GM23338 (cell line): ENCODE measurements at regions not wholly inside any gene's neighbourhood (a gene's known extent, or its start where the extent isn't known, plus 50 kb on each side); places are given as distances from the start of the nearest gene placed in this dataset.

Experiments used
- ATAC-seq: fragments of 200-7000 bp; cut with Tn5 transposase; 3 replicates; pipeline ENCODE4 v1.9.1; 2020
- DNase-seq: peaks from one replicate; pipeline ENCODE4 v3.0.0-alpha.2; 2015; ENCODE audit warnings: low spot score
- H2AFZ ChIP-seq: fragments of 200-600 bp; sonication (generic); 2 replicates; pipeline ENCODE4 v1.8.0; 2016; ENCODE audit warnings: antibody characterized with exemption, mild to moderate bottlenecking, moderate library complexity
- H3F3A ChIP-seq: fragments of 200-600 bp; sonication (generic); replicated peaks from 2 replicates; pipeline ENCODE4 v1.8.0; 2017; ENCODE audit warnings: antibody characterized with exemption, mixed run types, low read depth
- H3K27ac ChIP-seq: fragments of 200-600 bp; sonication (generic); 2 replicates; pipeline ENCODE4 v1.6.1; 2016; ENCODE audit warnings: low read depth
- H3K27me3 ChIP-seq: fragments of 200-600 bp; sonication (generic); 2 replicates; pipeline ENCODE4 v1.8.0; 2016; ENCODE audit warnings: mild to moderate bottlenecking, mixed run types, moderate library complexity; ENCODE audit not compliant: insufficient read depth
- H3K36me3 ChIP-seq: fragments of 200-600 bp; sonication (generic); 2 replicates; pipeline ENCODE4 v1.8.0; 2016; ENCODE audit warnings: mild to moderate bottlenecking; ENCODE audit not compliant: insufficient read depth
- H3K4me1 ChIP-seq: fragments of 200-600 bp; sonication (generic); 2 replicates; pipeline ENCODE4 v1.8.0; 2016; ENCODE audit warnings: mild to moderate bottlenecking, moderate library complexity; ENCODE audit not compliant: insufficient read depth
- H3K4me2 ChIP-seq: fragments of 200-600 bp; sonication (generic); 2 replicates; pipeline ENCODE4 v1.7.1; 2017; ENCODE audit warnings: mixed run types
- H3K4me3 ChIP-seq: fragments of 200-600 bp; sonication (generic); 2 replicates; pipeline ENCODE4 v1.6.1; 2016; ENCODE audit warnings: mixed run types
- H3K79me2 ChIP-seq: fragments of 200-600 bp; sonication (generic); replicated peaks from 2 replicates; pipeline ENCODE4 v1.8.0; 2017; ENCODE audit warnings: mild to moderate bottlenecking; ENCODE audit not compliant: insufficient read depth
- H3K9me2 ChIP-seq: fragments of 200-600 bp; sonication (generic); 2 replicates; pipeline ENCODE4 v1.8.0; 2017; ENCODE audit not compliant: insufficient read depth
- H4K20me1 ChIP-seq: fragments of 200-600 bp; sonication (generic); replicated peaks from 2 replicates; pipeline ENCODE4 v1.8.0; 2017; ENCODE audit warnings: mild to moderate bottlenecking; ENCODE audit not compliant: insufficient read depth
- H3K27ac Mint-ChIP-seq: 2 replicates; pipeline ENCODE4 v1.8.0; 2020; ENCODE audit warnings: inconsistent platforms, mild to moderate bottlenecking, moderate library complexity, mixed read lengths
- H3K27me3 Mint-ChIP-seq: 3 replicates; pipeline ENCODE4 v1.8.0; 2022; ENCODE audit warnings: low read depth, mild to moderate bottlenecking, moderate library complexity, mixed read lengths, inconsistent platforms; ENCODE audit not compliant: insufficient read depth, poor library complexity
- H3K36me3 Mint-ChIP-seq: 3 replicates; pipeline ENCODE4 v1.8.0; 2021; ENCODE audit warnings: low read depth, mild to moderate bottlenecking, inconsistent platforms, moderate library complexity, mixed read lengths
- H3K4me1 Mint-ChIP-seq: 3 replicates; pipeline ENCODE4 v1.8.0; 2020; ENCODE audit warnings: mild to moderate bottlenecking, inconsistent platforms, mixed read lengths
- H3K4me3 Mint-ChIP-seq: 3 replicates; pipeline ENCODE4 v1.8.0; 2021; ENCODE audit warnings: moderate library complexity, mild to moderate bottlenecking, inconsistent platforms, mixed read lengths
- H3K9me3 Mint-ChIP-seq: 3 replicates; pipeline ENCODE4 v1.8.0; 2020; ENCODE audit warnings: moderate library complexity, mild to moderate bottlenecking, inconsistent platforms, mixed read lengths
- CREB1 ChIP-seq: fragments of 250-450 bp; sonication (Bioruptor Pico); IDR thresholded peaks from 2 replicates; pipeline ENCODE4 v1.5.0; 2020; ENCODE audit warnings: low read depth, mild to moderate bottlenecking, moderate library complexity
- CTCF ChIP-seq, 2 experiments: fragments of 200-600 bp in 1 of 2; sonication (generic) in 1 of 2; conservative IDR thresholded peaks; 2 replicates each; pipeline versions ENCODE4 v1.5.1 to v1.6.1; 2016 to 2017; ENCODE audit warnings: antibody characterized with exemption in 2 of 2, low read depth in 2 of 2, mild to moderate bottlenecking in 2 of 2, moderate library complexity in 1 of 2
- ETS1 ChIP-seq: IDR thresholded peaks from 2 replicates; pipeline ENCODE4 v1.6.1; 2016; ENCODE audit warnings: antibody characterized with exemption
- EZH2 ChIP-seq: fragments of 200-600 bp; sonication (generic); IDR thresholded peaks from one replicate; pipeline ENCODE4 v1.8.0; 2017; ENCODE audit warnings: antibody characterized with exemption, mild to moderate bottlenecking, low read depth; ENCODE audit not compliant: unreplicated experiment
- EZH2phosphoT487 ChIP-seq: fragments of 200-600 bp; sonication (generic); IDR thresholded peaks from one replicate; pipeline ENCODE4 v1.8.1; 2018; ENCODE audit warnings: antibody characterized with exemption; ENCODE audit not compliant: unreplicated experiment
- JUNB ChIP-seq: IDR thresholded peaks from one replicate; pipeline ENCODE4 v1.6.1; 2016; ENCODE audit warnings: antibody characterized with exemption; ENCODE audit not compliant: unreplicated experiment
- NANOG ChIP-seq: IDR thresholded peaks from 2 replicates; pipeline ENCODE4 v1.6.1; 2016; ENCODE audit warnings: antibody characterized with exemption, borderline replicate concordance
- POLR2AphosphoS5 ChIP-seq: IDR thresholded peaks from 2 replicates; pipeline ENCODE4 v1.6.1; 2016; ENCODE audit warnings: antibody characterized with exemption, low read depth
- REST ChIP-seq: IDR thresholded peaks from one replicate; pipeline ENCODE4 v1.6.1; 2018; ENCODE audit warnings: antibody characterized with exemption; ENCODE audit not compliant: unreplicated experiment
- STAT1 ChIP-seq: IDR thresholded peaks from one replicate; pipeline ENCODE4 v1.6.1; 2016; ENCODE audit warnings: antibody characterized with exemption; ENCODE audit not compliant: unreplicated experiment
- ZNF114 ChIP-seq: fragments of 250-450 bp; sonication (Bioruptor Pico); IDR thresholded peaks from 2 replicates; pipeline ENCODE4 v1.5.0; 2020; ENCODE audit warnings: mild to moderate bottlenecking, moderate library complexity
- ZNF331 ChIP-seq: fragments of 250-450 bp; sonication (Bioruptor Pico); IDR thresholded peaks from 2 replicates; pipeline ENCODE4 v1.5.0; 2020; ENCODE audit warnings: low read depth, mild to moderate bottlenecking, moderate library complexity
- ZNF462 ChIP-seq: fragments of 250-450 bp; sonication (Bioruptor Pico); IDR thresholded peaks from 2 replicates; pipeline ENCODE4 v1.5.0; 2020; ENCODE audit warnings: mild to moderate bottlenecking, moderate library complexity

- H3K9me2 ChIP-seq: 0 out of 2 replicates have a peak, but pooled peaks cover 4% of the 10 kb centered on the region
- no peak overlapping the region for H3K27ac ChIP-seq
- no peak overlapping the region for H3K27ac Mint-ChIP-seq
- no peaks in the 10 kb centered on the region for H3K4me1 ChIP-seq
- H3K27me3 ChIP-seq: no peaks in the 10 kb centered on the region
- no peak overlapping the region for H2AFZ ChIP-seq
- no peaks in the 10 kb centered on the region for H3K9me3 Mint-ChIP-seq
- H4K20me1 ChIP-seq: no peaks in the 10 kb centered on the region
- H3K4me1 Mint-ChIP-seq: peaks cover 13% of the 10 kb centered on the region
- H3K36me3 Mint-ChIP-seq: no peaks in the 10 kb centered on the region; the same call in 2 of the 3 replicates
- no peak overlapping the region for H3K4me3 Mint-ChIP-seq
- H3K4me3 ChIP-seq: no peak overlapping the region
- no peak overlapping the region for H3K4me2 ChIP-seq
- TF ChIP-seq EZH2phosphoT487 (no peak), CREB1 (no peak), POLR2AphosphoS5 (no peak), CTCF (conservative IDR thresholded peaks at IDR 0.05; ENCODE audit: low read depth in 2 of 2) (no peak), ZNF462 (no peak), ETS1 (no peak), STAT1 (no peak), JUNB (no peak), NANOG (no peak), REST (no peak), ZNF331 (CRISPR knock-in tag) (no peak), ZNF114 (CRISPR knock-in tag) (no peak), EZH2 (no peak)
- no peaks in the 10 kb centered on the region for H3F3A ChIP-seq
- no peaks in the 10 kb centered on the region for H3K36me3 ChIP-seq
- ATAC-seq (no peak), DNase-seq (no peak)
- no peaks in the 10 kb centered on the region for H3K27me3 Mint-ChIP-seq
- no peaks in the 10 kb centered on the region for H3K79me2 ChIP-seq
Observed at GRCh38 chr4:24174602-24175001, 284.8 kb upstream of the PPARGC1A start.
